SK-N-SH (cell line): ENCODE measurements at regions not wholly inside any gene's neighbourhood (a gene's known extent, or its start where the extent isn't known, plus 50 kb on each side); places are given as distances from the start of the nearest gene placed in this dataset.

Source experiments
- CTCF ChIA-PET: fragments of 300-600, 350-600 bp; formaldehyde crosslinking; extraction: SDS; loops from one replicate; lab custom pipeline; 2021; lab: Yijun Ruan, JAX
- POLR2A ChIA-PET: fragments of 350-600 bp; sonication (Branson Sonifier 250); formaldehyde crosslinking; extraction: SDS; loops from one replicate; lab custom pipeline; 2020; ENCODE audit warnings: antibody characterized with exemption, inconsistent platforms; lab: Yijun Ruan, JAX
- DNase-seq: peaks from one replicate; pipeline ENCODE4 v3.0.0; 2012
- H2AFZ ChIP-seq: fragments of 200-600 bp; sonication (generic); 2 replicates; pipeline ENCODE4 v1.8.1; 2016; ENCODE audit warnings: antibody characterized with exemption, mild to moderate bottlenecking, low read depth
- H3F3A ChIP-seq: fragments of 200-600 bp; sonication (generic); replicated peaks from 2 replicates; pipeline ENCODE3; 2016; ENCODE audit warnings: antibody characterized with exemption, mild to moderate bottlenecking; ENCODE audit not compliant: insufficient read depth
- H3K27ac ChIP-seq, 2 experiments: fragments of 200-500 bp in 1 of 2; fragments of 200-600 bp in 1 of 2; sonication (Bioruptor generic) in 1 of 2; sonication (generic), shearing (Covaris generic) in 1 of 2; 2 replicates each; pipeline versions ENCODE4 v1.5.1 to v1.6.1; 2014 to 2016; ENCODE audit warnings: low read depth in 2 of 2, inconsistent platforms in 1 of 2, low read length in 1 of 2, mild to moderate bottlenecking in 1 of 2, mixed read lengths in 1 of 2
- H3K27me3 ChIP-seq: fragments of 200-600 bp; sonication (generic), shearing (Covaris generic); 2 replicates; pipeline ENCODE4 v1.6.1; 2016; ENCODE audit warnings: mixed run types; ENCODE audit not compliant: insufficient read depth
- H3K36me3 ChIP-seq, 2 experiments: fragments of 200-500 bp in 1 of 2; fragments of 200-600 bp in 1 of 2; sonication (Bioruptor generic) in 1 of 2; sonication (generic) in 1 of 2; replicated peaks in 1 of 2; 2 replicates each; pipeline versions ENCODE3 to v1.5.1; 2014 to 2016; ENCODE audit warnings: low read length in 1 of 2, mild to moderate bottlenecking in 1 of 2; ENCODE audit not compliant: insufficient read depth in 2 of 2, control insufficient read depth in 1 of 2
- H3K4me1 ChIP-seq, 2 experiments: fragments of 200-500 bp in 1 of 2; fragments of 200-600 bp in 1 of 2; sonication (Bioruptor generic) in 1 of 2; sonication (generic), shearing (Covaris generic) in 1 of 2; 2 replicates each; pipeline versions ENCODE4 v1.5.1 to v1.6.1; 2014 to 2016; ENCODE audit warnings: low read depth in 1 of 2, low read length in 1 of 2, mixed run types in 1 of 2; ENCODE audit not compliant: insufficient read depth in 2 of 2, control insufficient read depth in 1 of 2
- H3K4me2 ChIP-seq: fragments of 200-600 bp; sonication (generic), shearing (Covaris generic); 2 replicates; pipeline ENCODE4 v1.6.1; 2017; ENCODE audit warnings: mixed run types
- H3K4me3 ChIP-seq, 2 experiments: fragments of 200-500 bp in 1 of 2; fragments of 200-600 bp in 1 of 2; sonication (Bioruptor generic) in 1 of 2; sonication (generic), shearing (Covaris generic) in 1 of 2; 2 replicates each; pipeline versions ENCODE4 v1.5.1 to v1.8.1; 2014 to 2016; ENCODE audit warnings: low read depth in 2 of 2, inconsistent platforms in 1 of 2, low read length in 1 of 2, mild to moderate bottlenecking in 1 of 2, mixed read lengths in 1 of 2, moderate library complexity in 1 of 2
- H3K79me2 ChIP-seq: fragments of 200-600 bp; sonication (generic); 2 replicates; pipeline ENCODE4 v1.8.1; 2017; ENCODE audit warnings: mild to moderate bottlenecking; ENCODE audit not compliant: insufficient read depth
- H3K9ac ChIP-seq: fragments of 200-600 bp; sonication (generic); 2 replicates; pipeline ENCODE4 v1.6.1; 2017; ENCODE audit warnings: mixed run types
- H3K9me2 ChIP-seq: fragments of 200-600 bp; sonication (generic); 2 replicates; pipeline ENCODE4 v1.6.1; 2017; ENCODE audit warnings: mixed run types
- H3K9me3 ChIP-seq: fragments of 200-600 bp; sonication (generic); 2 replicates; pipeline ENCODE4 v1.6.1; 2017; ENCODE audit warnings: mixed run types, mild to moderate bottlenecking, moderate library complexity
- H4K20me1 ChIP-seq: fragments of 200-600 bp; sonication (generic); 2 replicates; pipeline ENCODE4 v1.6.1; 2017; ENCODE audit warnings: mild to moderate bottlenecking, mixed run types; ENCODE audit not compliant: insufficient read depth
- ELF1 ChIP-seq: IDR thresholded peaks from 2 replicates; pipeline ENCODE4 v1.4.0; 2012
- EP300 ChIP-seq, 2 experiments: IDR thresholded peaks; 2 replicates each; pipeline versions ENCODE4 v1.4.0 to v1.6.1; 2012; ENCODE audit warnings: borderline replicate concordance in 1 of 2, low read depth in 1 of 2, low read length in 1 of 2
- FOSL2 ChIP-seq: IDR thresholded peaks from 2 replicates; pipeline ENCODE4 v1.4.0; 2012; ENCODE audit warnings: low read depth, mild to moderate bottlenecking, moderate library complexity, borderline replicate concordance
- GABPA ChIP-seq: IDR thresholded peaks from 2 replicates; pipeline ENCODE4 v1.4.0; 2012; ENCODE audit warnings: low read depth, mild to moderate bottlenecking
- JUND ChIP-seq: IDR thresholded peaks from 2 replicates; pipeline ENCODE4 v1.4.0; 2012
- MEF2A ChIP-seq: IDR thresholded peaks from 2 replicates; pipeline ENCODE4 v1.4.0; 2012; ENCODE audit warnings: low read depth, borderline replicate concordance
- MXI1 ChIP-seq: IDR thresholded peaks from 2 replicates; pipeline ENCODE4 v1.6.1; 2012; ENCODE audit warnings: mild to moderate bottlenecking, low read depth, low read length, improper control_type of control experiment
- NFIC ChIP-seq: IDR thresholded peaks from 2 replicates; pipeline ENCODE4 v1.4.0; 2012; ENCODE audit warnings: borderline replicate concordance
- POLR2AphosphoS5 ChIP-seq: IDR thresholded peaks from 2 replicates; pipeline ENCODE4 v1.6.1; 2012; ENCODE audit warnings: low read depth, low read length
- RCOR1 ChIP-seq: fragments of 150-350 bp; IDR thresholded peaks from 2 replicates; pipeline ENCODE4 v1.6.1; 2017; ENCODE audit warnings: antibody characterized with exemption, low read length
- SMC3 ChIP-seq: IDR thresholded peaks from 2 replicates; pipeline ENCODE4 v1.6.1; 2012; ENCODE audit warnings: low read depth, low read length, improper control_type of control experiment
- TAF1 ChIP-seq: IDR thresholded peaks from 2 replicates; pipeline ENCODE4 v1.6.1; 2012; ENCODE audit warnings: low read depth, mild to moderate bottlenecking, low read length, moderate library complexity, borderline replicate concordance
- TCF12 ChIP-seq: IDR thresholded peaks from 2 replicates; pipeline ENCODE4 v1.4.0; 2012
- TEAD4 ChIP-seq: IDR thresholded peaks from 2 replicates; pipeline ENCODE4 v1.4.0; 2012; ENCODE audit warnings: mild to moderate bottlenecking, borderline replicate concordance; ENCODE audit not compliant: insufficient read depth
- YY1 ChIP-seq: IDR thresholded peaks from 2 replicates; pipeline ENCODE4 v1.4.0; 2012; ENCODE audit warnings: low read depth, mild to moderate bottlenecking
- WGBS: methylation state at CpG from one replicate; pipeline ENCODE4 v1.1.6; 2017; ENCODE audit warnings: low lambda C conversion rate; 5-methylcytosine and 5-hydroxymethylcytosine counted together
- TF ChIP-seq, protein P1 (sequence below): IDR thresholded peaks from 2 replicates; pipeline ENCODE4 v1.4.0; 2012; ENCODE audit warnings: low read depth
- TF ChIP-seq, protein P2 (sequence below): IDR thresholded peaks from 2 replicates; pipeline ENCODE4 v1.4.0; 2012; ENCODE audit warnings: low read depth, borderline replicate concordance
- TF ChIP-seq, protein P3 (sequence below): fragments of 150-350 bp; IDR thresholded peaks from 2 replicates; pipeline ENCODE4 v1.6.1; 2016; ENCODE audit warnings: mild to moderate bottlenecking, low read depth, low read length
- TF ChIP-seq, protein P4 (sequence below): fragments of 150-350 bp; IDR thresholded peaks from 2 replicates; pipeline ENCODE4 v1.6.1; 2017; ENCODE audit warnings: antibody characterized with exemption, low read length, low read depth, borderline replicate concordance
- TF ChIP-seq, protein P5 (sequence below): IDR thresholded peaks from 2 replicates; pipeline ENCODE4 v1.4.0; 2012; ENCODE audit warnings: low read depth, borderline replicate concordance
- TF ChIP-seq, protein P6 (sequence below): fragments of 200-600 bp; sonication (generic); IDR thresholded peaks from 2 replicates; pipeline ENCODE4 v1.6.1; 2017; ENCODE audit warnings: antibody characterized with exemption, mild to moderate bottlenecking, moderate library complexity

DNA sequence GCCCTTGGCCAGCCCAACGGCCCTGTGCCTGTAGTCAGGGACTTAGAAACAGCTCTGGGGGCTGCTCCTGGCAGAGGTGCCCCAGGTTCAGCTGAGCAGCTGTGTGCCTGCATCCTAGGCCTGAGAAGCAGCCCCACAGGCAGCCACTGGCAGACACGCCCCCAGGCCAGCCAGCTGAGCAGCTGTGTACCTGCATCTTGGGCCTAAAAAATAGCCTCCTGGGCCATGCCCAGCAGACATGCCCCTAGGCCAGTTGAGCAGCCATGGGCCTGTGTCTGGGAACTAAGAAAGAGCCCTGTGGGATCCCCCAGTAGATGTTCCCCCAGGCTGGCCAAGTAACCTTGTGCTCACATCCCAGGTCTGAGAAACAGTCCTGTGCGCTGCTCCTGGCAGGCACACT is 64.0 kb downstream of the TBR1 start:
- no peak for DNase-seq
- 8% methylated on average over 2 of the region's 3 CpGs for WGBS
- no peaks in the 10 kb centered on the region for H4K20me1 ChIP-seq
- H3K9me2 ChIP-seq, result no peaks in the 10 kb centered on the region
- H3K9me3 ChIP-seq, result peaks cover 6% of the 10 kb centered on the region; the same call in 1 of the 2 replicates
- no peak overlapping the region for H3K4me2 ChIP-seq
- H3K27ac ChIP-seq, result no peak overlapping the region
- ChIA-PET POLR2A (no interaction called here), CTCF (no interaction called here)
- no peaks in the 10 kb centered on the region for H3F3A ChIP-seq
- H3K4me1 ChIP-seq, result no peaks in the 10 kb centered on the region
- H3K27me3 ChIP-seq, result no peaks in the 10 kb centered on the region
- TF ChIP-seq TAF1 (no peak), MEF2A (no peak), SMC3 (no peak), ELF1 (no peak), YY1 (no peak), TCF12 (no peak), RCOR1 (no peak), NFIC (no peak)
- TF ChIP-seq, protein P1, sequence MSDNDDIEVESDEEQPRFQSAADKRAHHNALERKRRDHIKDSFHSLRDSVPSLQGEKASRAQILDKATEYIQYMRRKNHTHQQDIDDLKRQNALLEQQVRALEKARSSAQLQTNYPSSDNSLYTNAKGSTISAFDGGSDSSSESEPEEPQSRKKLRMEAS, result no peak
- TF ChIP-seq, protein P2, sequence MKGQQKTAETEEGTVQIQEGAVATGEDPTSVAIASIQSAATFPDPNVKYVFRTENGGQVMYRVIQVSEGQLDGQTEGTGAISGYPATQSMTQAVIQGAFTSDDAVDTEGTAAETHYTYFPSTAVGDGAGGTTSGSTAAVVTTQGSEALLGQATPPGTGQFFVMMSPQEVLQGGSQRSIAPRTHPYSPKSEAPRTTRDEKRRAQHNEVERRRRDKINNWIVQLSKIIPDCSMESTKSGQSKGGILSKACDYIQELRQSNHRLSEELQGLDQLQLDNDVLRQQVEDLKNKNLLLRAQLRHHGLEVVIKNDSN, result no peak
- TF ChIP-seq, protein P3, sequence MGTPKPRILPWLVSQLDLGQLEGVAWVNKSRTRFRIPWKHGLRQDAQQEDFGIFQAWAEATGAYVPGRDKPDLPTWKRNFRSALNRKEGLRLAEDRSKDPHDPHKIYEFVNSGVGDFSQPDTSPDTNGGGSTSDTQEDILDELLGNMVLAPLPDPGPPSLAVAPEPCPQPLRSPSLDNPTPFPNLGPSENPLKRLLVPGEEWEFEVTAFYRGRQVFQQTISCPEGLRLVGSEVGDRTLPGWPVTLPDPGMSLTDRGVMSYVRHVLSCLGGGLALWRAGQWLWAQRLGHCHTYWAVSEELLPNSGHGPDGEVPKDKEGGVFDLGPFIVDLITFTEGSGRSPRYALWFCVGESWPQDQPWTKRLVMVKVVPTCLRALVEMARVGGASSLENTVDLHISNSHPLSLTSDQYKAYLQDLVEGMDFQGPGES, result no peak
- TF ChIP-seq, protein P4, sequence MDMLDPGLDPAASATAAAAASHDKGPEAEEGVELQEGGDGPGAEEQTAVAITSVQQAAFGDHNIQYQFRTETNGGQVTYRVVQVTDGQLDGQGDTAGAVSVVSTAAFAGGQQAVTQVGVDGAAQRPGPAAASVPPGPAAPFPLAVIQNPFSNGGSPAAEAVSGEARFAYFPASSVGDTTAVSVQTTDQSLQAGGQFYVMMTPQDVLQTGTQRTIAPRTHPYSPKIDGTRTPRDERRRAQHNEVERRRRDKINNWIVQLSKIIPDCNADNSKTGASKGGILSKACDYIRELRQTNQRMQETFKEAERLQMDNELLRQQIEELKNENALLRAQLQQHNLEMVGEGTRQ, result no peak
- TF ChIP-seq, protein P5, sequence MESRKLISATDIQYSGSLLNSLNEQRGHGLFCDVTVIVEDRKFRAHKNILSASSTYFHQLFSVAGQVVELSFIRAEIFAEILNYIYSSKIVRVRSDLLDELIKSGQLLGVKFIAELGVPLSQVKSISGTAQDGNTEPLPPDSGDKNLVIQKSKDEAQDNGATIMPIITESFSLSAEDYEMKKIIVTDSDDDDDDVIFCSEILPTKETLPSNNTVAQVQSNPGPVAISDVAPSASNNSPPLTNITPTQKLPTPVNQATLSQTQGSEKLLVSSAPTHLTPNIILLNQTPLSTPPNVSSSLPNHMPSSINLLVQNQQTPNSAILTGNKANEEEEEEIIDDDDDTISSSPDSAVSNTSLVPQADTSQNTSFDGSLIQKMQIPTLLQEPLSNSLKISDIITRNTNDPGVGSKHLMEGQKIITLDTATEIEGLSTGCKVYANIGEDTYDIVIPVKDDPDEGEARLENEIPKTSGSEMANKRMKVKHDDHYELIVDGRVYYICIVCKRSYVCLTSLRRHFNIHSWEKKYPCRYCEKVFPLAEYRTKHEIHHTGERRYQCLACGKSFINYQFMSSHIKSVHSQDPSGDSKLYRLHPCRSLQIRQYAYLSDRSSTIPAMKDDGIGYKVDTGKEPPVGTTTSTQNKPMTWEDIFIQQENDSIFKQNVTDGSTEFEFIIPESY, result no peak
- H3K79me2 ChIP-seq, result no peaks in the 10 kb centered on the region
- no peak overlapping the region for H3K4me3 ChIP-seq
- no peak overlapping the region for H3K9ac ChIP-seq
- H3K36me3 ChIP-seq, result no peaks in the 10 kb centered on the region
- no peak overlapping the region for H2AFZ ChIP-seq

DNA sequence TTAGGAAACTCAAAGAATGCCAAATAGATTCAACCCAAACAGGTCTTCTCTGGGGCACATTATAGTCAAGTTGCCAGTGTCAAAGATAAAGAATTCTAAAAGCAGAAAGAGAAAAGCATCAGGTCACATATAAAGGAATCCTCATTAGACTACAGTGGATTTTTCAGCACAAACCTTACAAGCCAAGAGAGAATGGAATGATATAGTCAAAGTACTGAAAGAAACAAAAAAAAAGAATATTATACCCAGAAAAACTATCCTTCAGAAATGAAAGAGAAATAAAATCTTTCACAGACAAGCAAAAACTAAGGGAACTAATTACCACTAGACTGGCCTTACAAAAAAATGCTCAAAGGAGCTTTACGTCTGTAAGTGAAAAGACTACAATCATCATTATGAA is 65.5 kb downstream of the TBR1 start:
- Histone ChIP-seq H3K9ac (no peak overlapping the region), H3F3A (no peaks in the 10 kb centered on the region), H3K4me2 (no peak overlapping the region), H3K9me2 (no peaks in the 10 kb centered on the region), H2AFZ (no peak overlapping the region), H3K36me3 (no peaks in the 10 kb centered on the region), H4K20me1 (no peaks in the 10 kb centered on the region), H3K27ac (no peak overlapping the region), H3K27me3 (no peaks in the 10 kb centered on the region), H3K4me1 (no peaks in the 10 kb centered on the region), H3K79me2 (no peaks in the 10 kb centered on the region), H3K9me3 (peaks cover 6% of the 10 kb centered on the region; the same call in 1 of the 2 replicates), H3K4me3 (no peak overlapping the region)
- no peak for DNase-seq
- CTCF ChIA-PET, result no interaction called here
- POLR2A ChIA-PET, result no interaction called here
- WGBS, result 21% methylated on average over 1 of the region's 1 CpG
- TF ChIP-seq FOSL2, result no peak
- TF ChIP-seq TEAD4, result no peak
- no peak for TF ChIP-seq YY1
- TF ChIP-seq GABPA, result no peak
- TF ChIP-seq POLR2AphosphoS5, result no peak
- no peak for TF ChIP-seq JUND
- TF ChIP-seq MXI1, result no peak
- no peak for TF ChIP-seq MEF2A
- TF ChIP-seq, protein P6, sequence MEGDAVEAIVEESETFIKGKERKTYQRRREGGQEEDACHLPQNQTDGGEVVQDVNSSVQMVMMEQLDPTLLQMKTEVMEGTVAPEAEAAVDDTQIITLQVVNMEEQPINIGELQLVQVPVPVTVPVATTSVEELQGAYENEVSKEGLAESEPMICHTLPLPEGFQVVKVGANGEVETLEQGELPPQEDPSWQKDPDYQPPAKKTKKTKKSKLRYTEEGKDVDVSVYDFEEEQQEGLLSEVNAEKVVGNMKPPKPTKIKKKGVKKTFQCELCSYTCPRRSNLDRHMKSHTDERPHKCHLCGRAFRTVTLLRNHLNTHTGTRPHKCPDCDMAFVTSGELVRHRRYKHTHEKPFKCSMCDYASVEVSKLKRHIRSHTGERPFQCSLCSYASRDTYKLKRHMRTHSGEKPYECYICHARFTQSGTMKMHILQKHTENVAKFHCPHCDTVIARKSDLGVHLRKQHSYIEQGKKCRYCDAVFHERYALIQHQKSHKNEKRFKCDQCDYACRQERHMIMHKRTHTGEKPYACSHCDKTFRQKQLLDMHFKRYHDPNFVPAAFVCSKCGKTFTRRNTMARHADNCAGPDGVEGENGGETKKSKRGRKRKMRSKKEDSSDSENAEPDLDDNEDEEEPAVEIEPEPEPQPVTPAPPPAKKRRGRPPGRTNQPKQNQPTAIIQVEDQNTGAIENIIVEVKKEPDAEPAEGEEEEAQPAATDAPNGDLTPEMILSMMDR, result no peak
- TF ChIP-seq EP300 (IDR thresholded peaks at IDR 0.05; ENCODE audit: borderline replicate concordance in 1 of 2, low read depth in 1 of 2, low read length in 1 of 2), result no peak
- TF ChIP-seq, protein P4, result no peak
- TF ChIP-seq ELF1, result no peak
